ENCODE measurements at regions not wholly inside any gene's neighbourhood (a gene's known extent, or its start where the extent isn't known, plus 50 kb on each side); places are given as distances from the start of the nearest gene placed in this dataset.

DNA sequence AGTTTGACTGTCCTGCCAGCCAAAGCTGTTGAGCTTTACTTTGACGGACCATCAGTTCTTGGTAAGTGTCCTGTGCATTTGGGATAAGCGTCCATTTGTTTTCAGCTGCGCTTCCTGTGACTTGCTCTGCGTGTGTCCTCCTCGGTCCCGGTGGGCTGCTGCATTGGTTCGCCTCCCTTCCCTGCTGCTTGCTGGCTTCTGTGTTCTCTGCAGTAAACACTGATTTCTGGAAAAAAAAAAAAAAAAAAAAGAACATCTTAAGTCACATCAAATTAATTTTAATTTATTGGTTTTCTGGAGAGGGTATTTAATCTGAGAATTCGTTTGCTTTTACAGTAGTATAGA lies 264.1 kb downstream of the SEC23A start:
- H3K4me3 ChIP-seq: no peak overlapping the region
- H3K36me3 ChIP-seq: no peaks in the 10 kb centered on the region
- ATAC-seq: no peak
- H3K9me3 ChIP-seq: no peaks in the 10 kb centered on the region
- DNase-seq: no peak
- intact Hi-C loops (cut with DNase I): no loop called here
- H3K4me1 ChIP-seq: peaks cover 0 to 33% of the 10 kb centered on the region in 2 donors
- TF ChIP-seq, protein P1, sequence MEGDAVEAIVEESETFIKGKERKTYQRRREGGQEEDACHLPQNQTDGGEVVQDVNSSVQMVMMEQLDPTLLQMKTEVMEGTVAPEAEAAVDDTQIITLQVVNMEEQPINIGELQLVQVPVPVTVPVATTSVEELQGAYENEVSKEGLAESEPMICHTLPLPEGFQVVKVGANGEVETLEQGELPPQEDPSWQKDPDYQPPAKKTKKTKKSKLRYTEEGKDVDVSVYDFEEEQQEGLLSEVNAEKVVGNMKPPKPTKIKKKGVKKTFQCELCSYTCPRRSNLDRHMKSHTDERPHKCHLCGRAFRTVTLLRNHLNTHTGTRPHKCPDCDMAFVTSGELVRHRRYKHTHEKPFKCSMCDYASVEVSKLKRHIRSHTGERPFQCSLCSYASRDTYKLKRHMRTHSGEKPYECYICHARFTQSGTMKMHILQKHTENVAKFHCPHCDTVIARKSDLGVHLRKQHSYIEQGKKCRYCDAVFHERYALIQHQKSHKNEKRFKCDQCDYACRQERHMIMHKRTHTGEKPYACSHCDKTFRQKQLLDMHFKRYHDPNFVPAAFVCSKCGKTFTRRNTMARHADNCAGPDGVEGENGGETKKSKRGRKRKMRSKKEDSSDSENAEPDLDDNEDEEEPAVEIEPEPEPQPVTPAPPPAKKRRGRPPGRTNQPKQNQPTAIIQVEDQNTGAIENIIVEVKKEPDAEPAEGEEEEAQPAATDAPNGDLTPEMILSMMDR (IDR thresholded peaks at IDR 0.05): no peak
- peak overlapping the region in 1 of 2 donors; percentile 59 for H3K27ac ChIP-seq
- H3K27me3 ChIP-seq: no peaks in the 10 kb centered on the region

DNA sequence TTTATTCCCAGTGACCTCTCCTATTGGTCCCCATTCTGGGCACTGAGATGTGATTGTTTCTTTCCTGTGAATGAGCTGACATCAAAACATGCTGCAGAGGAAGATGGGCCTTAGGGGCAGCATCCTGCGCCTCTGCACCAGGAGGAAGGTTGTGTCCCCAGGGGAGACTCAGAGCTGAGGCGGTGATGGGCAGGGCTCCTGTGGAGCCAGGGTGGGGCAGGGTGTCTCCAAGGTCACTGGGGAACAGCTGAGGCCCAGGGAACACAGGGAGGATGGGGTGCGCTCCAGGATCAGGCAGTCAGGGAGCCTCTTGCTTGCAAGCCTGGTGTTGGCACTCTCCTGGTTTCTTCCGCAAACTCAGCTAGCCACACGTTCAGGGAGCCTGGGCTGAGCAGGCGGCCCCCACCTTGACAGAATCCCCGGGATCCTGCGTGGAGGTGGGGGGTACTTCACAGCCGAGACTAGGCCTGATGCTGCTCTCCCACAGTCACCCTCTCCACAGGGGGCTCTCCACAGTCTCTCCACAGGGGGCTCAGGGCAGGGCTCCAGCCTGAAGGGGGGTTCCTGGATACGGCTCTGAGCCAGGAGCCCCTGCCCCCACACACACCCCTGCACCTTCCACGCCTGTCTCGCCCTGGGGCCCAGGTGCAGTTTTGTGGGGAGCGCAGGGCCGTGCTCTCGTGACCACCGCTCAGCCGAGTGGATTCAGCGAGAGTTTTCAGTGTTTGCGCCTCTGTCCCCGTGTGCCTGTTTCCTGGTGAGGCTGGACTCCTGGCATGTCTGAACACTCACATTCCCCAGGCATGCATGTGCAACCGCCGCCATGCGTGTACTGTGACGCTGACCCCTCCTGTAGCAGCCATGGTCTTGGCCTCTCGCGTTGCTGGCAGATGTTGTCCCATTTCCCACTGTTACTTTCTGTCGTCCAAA lies 264.7 kb downstream of the SEC23A start:
- ATAC-seq (no peak), DNase-seq (no peak)
- intact Hi-C loops (cut with DNase I): no loop called here
- Histone ChIP-seq H3K27ac (no peak overlapping the region), H3K27me3 (no peaks in the 10 kb centered on the region), H3K4me1 (peaks cover 0 to 33% of the 10 kb centered on the region in 2 donors), H3K36me3 (no peaks in the 10 kb centered on the region), H3K9me3 (no peaks in the 10 kb centered on the region), H3K4me3 (no peak overlapping the region)
- TF ChIP-seq, protein P1 (IDR thresholded peaks at IDR 0.05): no peak

DNA sequence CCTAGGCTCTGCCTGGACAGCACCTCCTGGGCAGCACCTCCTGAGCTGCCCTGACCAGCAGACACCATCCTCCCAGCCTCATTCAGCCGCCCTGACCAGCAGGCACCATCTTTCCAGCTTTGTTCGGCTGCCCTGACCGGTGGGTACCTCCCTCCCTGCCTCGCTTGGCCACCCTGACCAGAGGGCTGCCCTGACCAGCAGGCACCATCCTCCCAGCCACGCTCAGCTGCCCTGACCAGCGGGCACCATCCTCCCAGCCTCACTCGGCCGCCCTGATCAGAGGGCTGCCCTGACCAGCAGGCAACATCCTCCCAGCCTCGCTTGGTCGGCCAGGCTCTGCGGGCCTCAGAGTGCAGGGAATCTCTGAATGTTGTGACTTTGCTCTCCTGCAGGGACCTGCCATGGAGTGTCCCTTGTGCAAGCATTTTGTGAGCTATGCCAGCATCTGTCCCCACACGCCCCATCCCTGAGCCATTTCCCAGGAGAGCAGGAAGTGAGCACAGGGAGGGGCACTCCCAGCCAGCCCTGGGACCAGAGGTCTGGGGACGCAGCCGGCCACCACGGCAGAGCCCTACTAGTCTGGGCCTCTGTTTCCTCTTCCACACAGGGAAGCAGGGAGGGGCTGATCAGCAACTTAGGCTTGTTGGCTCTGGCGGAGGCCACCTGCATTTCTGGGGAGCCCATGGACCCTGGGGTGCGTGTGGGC lies 265.5 kb downstream of the SEC23A start:
- peak in 1 of 4 donors; percentile 76 for DNase-seq
- intact Hi-C loops (cut with DNase I): no loop called here
- no peak for ATAC-seq
- H3K9me3 ChIP-seq: no peaks in the 10 kb centered on the region
- TF ChIP-seq, protein P1 (IDR thresholded peaks at IDR 0.05): no peak
- H3K4me1 ChIP-seq: peaks cover 0 to 33% of the 10 kb centered on the region in 2 donors
- no peak overlapping the region for H3K27ac ChIP-seq
- H3K27me3 ChIP-seq: no peaks in the 10 kb centered on the region
- no peaks in the 10 kb centered on the region for H3K36me3 ChIP-seq
- H3K4me3 ChIP-seq: no peak overlapping the region

DNA sequence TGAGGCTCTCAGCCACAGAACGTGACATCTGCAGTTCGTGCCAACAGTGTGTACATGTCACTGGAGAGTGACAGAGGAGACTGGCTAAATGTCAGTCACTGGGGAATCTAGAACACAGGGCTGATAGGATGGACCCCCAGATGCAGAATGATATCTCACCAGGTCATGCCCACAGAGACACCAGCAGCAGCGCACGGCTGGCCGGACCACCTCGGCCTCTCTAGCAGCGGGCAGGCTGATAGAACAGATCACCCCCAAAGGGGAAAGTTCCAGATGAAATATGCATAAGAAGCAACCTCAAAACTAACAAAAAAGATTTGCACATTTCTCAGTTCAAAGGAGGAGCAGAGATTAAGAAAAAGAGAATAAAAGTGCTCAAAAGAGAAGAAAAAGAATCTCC lies 266.5 kb downstream of the SEC23A start:
- no peaks in the 10 kb centered on the region for H3K27me3 ChIP-seq
- H3K4me1 ChIP-seq: peaks cover 0 to 33% of the 10 kb centered on the region in 2 donors
- TF ChIP-seq, protein P1 (IDR thresholded peaks at IDR 0.05): no peak
- intact Hi-C loops (cut with DNase I): no loop called here
- H3K36me3 ChIP-seq: no peaks in the 10 kb centered on the region
- H3K4me3 ChIP-seq: no peak overlapping the region
- H3K27ac ChIP-seq: no peak overlapping the region
- ATAC-seq: no peak
- H3K9me3 ChIP-seq: no peaks in the 10 kb centered on the region
- DNase-seq: no peak

- peak in 1 of 4 donors; percentile 66 for DNase-seq
- no peak overlapping the region for H3K4me3 ChIP-seq
- intact Hi-C loops (cut with DNase I): no loop called here
- no peaks in the 10 kb centered on the region for H3K36me3 ChIP-seq
- peaks cover 0 to 31% of the 10 kb centered on the region in 2 donors for H3K4me1 ChIP-seq
- TF ChIP-seq, protein P1 (IDR thresholded peaks at IDR 0.05): no peak
- H3K27ac ChIP-seq: no peak overlapping the region
- no peak for ATAC-seq
- H3K9me3 ChIP-seq: no peaks in the 10 kb centered on the region
- H3K27me3 ChIP-seq: no peaks in the 10 kb centered on the region
Observed at GRCh38 chr14:38835874-38836273, 267.2 kb downstream of the SEC23A start.

Measured in left lung (tissue), 4 donors.